HCT116 (cell line): ENCODE measurements at regions not wholly inside any gene's neighbourhood (a gene's known extent, or its start where the extent isn't known, plus 50 kb on each side); places are given as distances from the start of the nearest gene placed in this dataset.

Source experiments
- ATAC-seq: fragments of 200-7000 bp; cut with Tn5 transposase; 2 replicates; pipeline ENCODE4 v1.9.1; 2020; ENCODE audit warnings: mild to moderate bottlenecking, moderate library complexity
- BruUV-seq: library from RNA; stranded (reverse); fragments of 400-500 nt; replicated peaks from 2 replicates; lab custom pipeline; 2021; lab: Mats Ljungman, UMichigan
- CTCF ChIA-PET: fragments of 300-600 bp; sonication (Branson Sonifier 250); formaldehyde crosslinking; loops from one replicate; lab custom pipeline; 2021; ENCODE audit warnings: antibody characterized with exemption; lab: Charles Lee
- POLR2A ChIA-PET: fragments of 300-600, 350-600 bp; sonication (Branson Sonifier 250); formaldehyde crosslinking; loops from one replicate; lab custom pipeline; 2021; ENCODE audit warnings: antibody characterized with exemption; lab: Charles Lee
- RAD21 ChIA-PET, 2 experiments: fragments of 300-600 bp; sonication (Branson Sonifier 250); formaldehyde crosslinking; loops; one replicate each; lab custom pipeline; 2023; ENCODE audit warnings: low total read pairs in 2 of 2; ENCODE audit not compliant: uncharacterized antibody in 2 of 2, unreplicated experiment in 2 of 2, low non-redundant PET in 1 of 2; lab: Charles Lee
- DNase-seq: peaks from one replicate; pipeline ENCODE4 v3.0.0-alpha.2; 2010; ENCODE audit warnings: low read depth, low spot score
- H2AFZ ChIP-seq: fragments of 200-600 bp; shearing (Covaris generic), sonication (generic); 2 replicates; pipeline ENCODE4 v1.6.1; 2017; ENCODE audit warnings: low read depth, mixed run types, mixed read lengths, antibody characterized with exemption, low read length; ENCODE audit not compliant: poor library complexity, severe bottlenecking
- H3K27ac ChIP-seq: 2 replicates; pipeline ENCODE4 v1.5.1; 2012; ENCODE audit warnings: low read depth, low read length
- H3K27me3 ChIP-seq: fragments of 200-600 bp; sonication (generic); 2 replicates; pipeline ENCODE4 v1.6.1; 2016; ENCODE audit warnings: mixed run types, low read length, mixed read lengths; ENCODE audit not compliant: insufficient read depth
- H3K36me3 ChIP-seq, 2 experiments: fragments of 200-500 bp in 1 of 2; fragments of 200-600 bp in 1 of 2; sonication (Bioruptor generic) in 1 of 2; sonication (generic) in 1 of 2; 2 replicates each; pipeline versions ENCODE4 v1.5.1 to v1.6.1; 2014 to 2016; ENCODE audit warnings: low read length in 2 of 2, inconsistent platforms in 1 of 2, mixed read lengths in 1 of 2, mixed run types in 1 of 2; ENCODE audit not compliant: insufficient read depth in 2 of 2, control insufficient read depth in 1 of 2
- H3K4me1 ChIP-seq, 2 experiments: fragments of 200-600 bp in 1 of 2; sonication (generic) in 1 of 2; 2 replicates each; pipeline versions ENCODE4 v1.5.1 to v1.6.1; 2012 to 2017; ENCODE audit warnings: low read length in 2 of 2, inconsistent platforms in 1 of 2, mild to moderate bottlenecking in 1 of 2, mixed read lengths in 1 of 2, mixed run types in 1 of 2, moderate library complexity in 1 of 2; ENCODE audit not compliant: insufficient read depth in 2 of 2, control insufficient read depth in 1 of 2
- H3K4me2 ChIP-seq: fragments of 200-600 bp; sonication (generic); 2 replicates; pipeline ENCODE4 v1.6.1; 2017; ENCODE audit warnings: mixed run types, low read length, mixed read lengths
- H3K4me3 ChIP-seq, 2 experiments: fragments of 200-600 bp in 1 of 2; sonication (generic) in 1 of 2; replicated peaks in 1 of 2; 2 replicates each; pipeline ENCODE4 v1.5.1; 2011 to 2016; ENCODE audit warnings: low read length in 2 of 2, control low read depth in 1 of 2, low read depth in 1 of 2, mild to moderate bottlenecking in 1 of 2, mixed read lengths in 1 of 2, mixed run types in 1 of 2
- H3K79me2 ChIP-seq: fragments of 200-600 bp; sonication (generic); 2 replicates; pipeline ENCODE4 v1.6.1; 2017; ENCODE audit warnings: mild to moderate bottlenecking, mixed run types, low read length, moderate library complexity, mixed read lengths; ENCODE audit not compliant: insufficient read depth
- H3K9ac ChIP-seq: fragments of 200-600 bp; sonication (generic); 2 replicates; pipeline ENCODE4 v1.6.1; 2016; ENCODE audit warnings: low read length, mixed read lengths
- H3K9me2 ChIP-seq: fragments of 200-600 bp; sonication (generic), shearing (Covaris generic); 2 replicates; pipeline ENCODE4 v1.6.1; 2017; ENCODE audit warnings: mixed run types, mild to moderate bottlenecking, moderate library complexity; ENCODE audit not compliant: insufficient read depth
- H3K9me3 ChIP-seq, 2 experiments: fragments of 200-500 bp in 1 of 2; fragments of 200-600 bp in 1 of 2; sonication (Bioruptor generic) in 1 of 2; sonication (generic) in 1 of 2; 2 replicates each; pipeline ENCODE4 v1.6.1; 2014 to 2017; ENCODE audit warnings: low read length in 2 of 2, mixed read lengths in 2 of 2, inconsistent platforms in 1 of 2, low read depth in 1 of 2, mild to moderate bottlenecking in 1 of 2, mixed run types in 1 of 2, moderate library complexity in 1 of 2; ENCODE audit not compliant: control insufficient read depth in 1 of 2, insufficient read depth in 1 of 2
- H4K20me1 ChIP-seq: fragments of 200-600 bp; sonication (generic), shearing (Covaris generic); 2 replicates; pipeline ENCODE4 v1.6.1; 2017; ENCODE audit warnings: mixed run types, mild to moderate bottlenecking, moderate library complexity; ENCODE audit not compliant: insufficient read depth
- CBX3 ChIP-seq: IDR thresholded peaks from 2 replicates; pipeline ENCODE4 v1.6.1; 2012; ENCODE audit warnings: low read depth
- CEBPB ChIP-seq: IDR thresholded peaks from 2 replicates; pipeline ENCODE4 v1.6.1; 2012; ENCODE audit warnings: low read depth
- ELF1 ChIP-seq: IDR thresholded peaks from 2 replicates; pipeline ENCODE4 v1.6.1; 2012; ENCODE audit warnings: low read depth, borderline replicate concordance
- EZH2 ChIP-seq: fragments of 200-600 bp; sonication (generic); IDR thresholded peaks from 2 replicates; pipeline ENCODE4 v1.6.1; 2017; ENCODE audit warnings: antibody characterized with exemption, mixed run types
- FOSL1 ChIP-seq: IDR thresholded peaks from 2 replicates; pipeline ENCODE4 v1.6.1; 2012; ENCODE audit warnings: low read depth
- JUND ChIP-seq: IDR thresholded peaks from 2 replicates; pipeline ENCODE4 v1.6.1; 2012
- POLR2A ChIP-seq: IDR thresholded peaks from 2 replicates; pipeline ENCODE4 v1.7.0; 2011; ENCODE audit warnings: borderline replicate concordance; ENCODE audit not compliant: insufficient read depth, insufficient read length; ENCODE audit errors: extremely low read depth
- POLR2AphosphoS5 ChIP-seq: IDR thresholded peaks from 2 replicates; pipeline ENCODE4 v1.6.1; 2011; ENCODE audit warnings: mild to moderate bottlenecking, low read depth, low read length, moderate library complexity
- RAD21 ChIP-seq: IDR thresholded peaks from 2 replicates; pipeline ENCODE4 v1.6.1; 2012; ENCODE audit warnings: low read depth, mild to moderate bottlenecking
- SP1 ChIP-seq: IDR thresholded peaks from 2 replicates; pipeline ENCODE4 v1.6.1; 2012; ENCODE audit warnings: low read depth
- SRF ChIP-seq: IDR thresholded peaks from 2 replicates; pipeline ENCODE4 v1.6.1; 2012; ENCODE audit warnings: low read depth
- YY1 ChIP-seq: IDR thresholded peaks from 2 replicates; pipeline ENCODE4 v1.6.1; 2011; ENCODE audit warnings: low read length, low read depth, moderate library complexity, mild to moderate bottlenecking; ENCODE audit not compliant: insufficient replicate concordance; ENCODE audit errors: extremely low read depth
- ZNF274 ChIP-seq: fragments of 200-500 bp; sonication (Bioruptor generic); IDR thresholded peaks from 2 replicates; pipeline ENCODE4 v1.6.1; 2014; ENCODE audit warnings: mild to moderate bottlenecking, low read depth, low read length, inconsistent platforms
- intact Hi-C: fragments of 100-400 bp; cut with micrococcal nuclease; formaldehyde crosslinking; loops from 2 replicates; pipeline ENCODE4 v1.10.0; 2022
- TF ChIP-seq, protein P1 (sequence below): IDR thresholded peaks from 2 replicates; pipeline ENCODE4 v1.6.1; 2011; ENCODE audit warnings: mild to moderate bottlenecking, low read length, moderate library complexity; ENCODE audit not compliant: insufficient replicate concordance; ENCODE audit errors: extremely low read depth
- TF ChIP-seq, protein P2 (sequence below): IDR thresholded peaks from 2 replicates; pipeline ENCODE4 v1.6.1; 2012
- TF ChIP-seq, protein P3 (sequence below): IDR thresholded peaks from 2 replicates; pipeline ENCODE4 v1.6.1; 2012

- TF ChIP-seq, protein P1, sequence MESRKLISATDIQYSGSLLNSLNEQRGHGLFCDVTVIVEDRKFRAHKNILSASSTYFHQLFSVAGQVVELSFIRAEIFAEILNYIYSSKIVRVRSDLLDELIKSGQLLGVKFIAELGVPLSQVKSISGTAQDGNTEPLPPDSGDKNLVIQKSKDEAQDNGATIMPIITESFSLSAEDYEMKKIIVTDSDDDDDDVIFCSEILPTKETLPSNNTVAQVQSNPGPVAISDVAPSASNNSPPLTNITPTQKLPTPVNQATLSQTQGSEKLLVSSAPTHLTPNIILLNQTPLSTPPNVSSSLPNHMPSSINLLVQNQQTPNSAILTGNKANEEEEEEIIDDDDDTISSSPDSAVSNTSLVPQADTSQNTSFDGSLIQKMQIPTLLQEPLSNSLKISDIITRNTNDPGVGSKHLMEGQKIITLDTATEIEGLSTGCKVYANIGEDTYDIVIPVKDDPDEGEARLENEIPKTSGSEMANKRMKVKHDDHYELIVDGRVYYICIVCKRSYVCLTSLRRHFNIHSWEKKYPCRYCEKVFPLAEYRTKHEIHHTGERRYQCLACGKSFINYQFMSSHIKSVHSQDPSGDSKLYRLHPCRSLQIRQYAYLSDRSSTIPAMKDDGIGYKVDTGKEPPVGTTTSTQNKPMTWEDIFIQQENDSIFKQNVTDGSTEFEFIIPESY = no peak
- no peak for TF ChIP-seq SRF
- TF ChIP-seq, all 23 proteins: peak for 0
Observed at GRCh38 chr13:109917422-109917821, 131.0 kb upstream of the IRS2 start (continued).

DNA sequence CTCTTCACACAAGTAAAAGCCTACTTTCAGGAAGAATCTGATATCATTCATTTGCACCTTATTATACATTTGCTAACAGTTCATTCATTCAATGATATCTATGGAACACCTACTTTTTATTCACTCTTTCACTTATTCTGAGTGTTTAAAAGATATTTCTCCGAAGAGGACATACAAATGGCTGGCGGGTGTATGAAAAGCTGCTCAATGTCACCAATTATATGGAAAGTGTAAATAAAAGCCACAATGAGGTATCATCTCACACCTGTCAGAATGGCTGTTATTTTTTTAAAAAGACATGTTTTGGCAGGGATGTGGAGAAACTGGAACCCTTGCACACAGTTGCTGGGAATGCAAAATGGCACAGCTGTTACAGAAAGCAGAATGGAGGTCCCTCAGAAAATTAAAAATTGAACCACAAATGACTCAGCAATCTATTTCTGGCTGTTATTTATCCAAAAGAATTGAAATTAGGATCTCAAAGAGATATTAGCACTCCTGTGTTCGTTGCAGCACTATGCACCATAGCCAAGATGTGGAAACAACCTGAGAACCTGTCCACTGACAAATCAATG lies 127.6 kb upstream of the IRS2 start:
- no peak overlapping the region for H3K4me3 ChIP-seq
- H3K36me3 ChIP-seq = no peaks in the 10 kb centered on the region
- H3K79me2 ChIP-seq = no peaks in the 10 kb centered on the region
- H3K9ac ChIP-seq = no peak overlapping the region
- no peak overlapping the region for H3K27ac ChIP-seq
- no peaks in the 10 kb centered on the region for H4K20me1 ChIP-seq
- no peak overlapping the region for H3K4me2 ChIP-seq
- TF ChIP-seq, protein P2, sequence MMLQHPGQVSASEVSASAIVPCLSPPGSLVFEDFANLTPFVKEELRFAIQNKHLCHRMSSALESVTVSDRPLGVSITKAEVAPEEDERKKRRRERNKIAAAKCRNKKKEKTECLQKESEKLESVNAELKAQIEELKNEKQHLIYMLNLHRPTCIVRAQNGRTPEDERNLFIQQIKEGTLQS = no peak
- TF ChIP-seq POLR2AphosphoS5 = no peak
- TF ChIP-seq ELF1 = no peak
- TF ChIP-seq, protein P3, sequence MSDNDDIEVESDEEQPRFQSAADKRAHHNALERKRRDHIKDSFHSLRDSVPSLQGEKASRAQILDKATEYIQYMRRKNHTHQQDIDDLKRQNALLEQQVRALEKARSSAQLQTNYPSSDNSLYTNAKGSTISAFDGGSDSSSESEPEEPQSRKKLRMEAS = no peak
- TF ChIP-seq JUND = no peak
- TF ChIP-seq YY1 = no peak
- no peak for TF ChIP-seq ZNF274
- no peak for TF ChIP-seq CEBPB
- no peak for TF ChIP-seq RAD21
- TF ChIP-seq POLR2A = no peak
- TF ChIP-seq, protein P1 = no peak
- no peak for TF ChIP-seq EZH2
- no peak for TF ChIP-seq FOSL1
- no peak for TF ChIP-seq CBX3
- no peak for TF ChIP-seq SP1
- no peak for TF ChIP-seq SRF
- no TSS peak for BruUV-seq
- CTCF ChIA-PET = no interaction called here
- H3K9me2 ChIP-seq = no peaks in the 10 kb centered on the region
- DNase-seq (no peak), ATAC-seq (no peak)
- POLR2A ChIA-PET = no interaction called here
- no peak overlapping the region for H2AFZ ChIP-seq
- intact Hi-C loops = no loop called here
- H3K4me1 ChIP-seq = no peaks in the 10 kb centered on the region
- RAD21 ChIA-PET = no interaction called here
- H3K9me3 ChIP-seq = no peaks in the 10 kb centered on the region
- H3K27me3 ChIP-seq = no peaks in the 10 kb centered on the region
